ENCODE measurements at regions not wholly inside any gene's neighbourhood (a gene's known extent, or its start where the extent isn't known, plus 50 kb on each side); places are given as distances from the start of the nearest gene placed in this dataset.

DNA sequence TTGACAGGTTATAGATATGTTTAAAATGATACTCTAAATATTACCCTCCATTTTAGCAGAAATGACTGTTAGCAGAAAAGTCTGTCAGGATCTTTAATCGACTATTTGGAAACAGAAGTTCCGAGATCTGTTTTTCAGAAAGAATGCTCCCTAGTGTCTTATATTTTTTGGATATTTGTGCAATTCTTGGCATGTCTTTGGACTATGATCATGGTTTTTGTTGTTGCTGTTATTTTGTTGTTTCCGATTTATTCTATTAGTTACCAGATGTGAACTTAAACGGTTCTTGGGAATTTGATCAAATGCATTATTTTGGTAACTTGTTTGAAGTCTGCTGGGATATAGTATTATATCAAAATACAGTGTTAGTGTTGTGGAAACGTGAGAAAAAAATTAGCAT is 106.4 kb upstream of the CEP162 start (continued):
- TF ChIP-seq, protein P1, sequence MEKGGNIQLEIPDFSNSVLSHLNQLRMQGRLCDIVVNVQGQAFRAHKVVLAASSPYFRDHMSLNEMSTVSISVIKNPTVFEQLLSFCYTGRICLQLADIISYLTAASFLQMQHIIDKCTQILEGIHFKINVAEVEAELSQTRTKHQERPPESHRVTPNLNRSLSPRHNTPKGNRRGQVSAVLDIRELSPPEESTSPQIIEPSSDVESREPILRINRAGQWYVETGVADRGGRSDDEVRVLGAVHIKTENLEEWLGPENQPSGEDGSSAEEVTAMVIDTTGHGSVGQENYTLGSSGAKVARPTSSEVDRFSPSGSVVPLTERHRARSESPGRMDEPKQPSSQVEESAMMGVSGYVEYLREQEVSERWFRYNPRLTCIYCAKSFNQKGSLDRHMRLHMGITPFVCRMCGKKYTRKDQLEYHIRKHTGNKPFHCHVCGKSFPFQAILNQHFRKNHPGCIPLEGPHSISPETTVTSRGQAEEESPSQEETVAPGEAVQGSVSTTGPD (CRISPR knock-in tag; IDR thresholded peaks at IDR 0.05): no peak

DNA sequence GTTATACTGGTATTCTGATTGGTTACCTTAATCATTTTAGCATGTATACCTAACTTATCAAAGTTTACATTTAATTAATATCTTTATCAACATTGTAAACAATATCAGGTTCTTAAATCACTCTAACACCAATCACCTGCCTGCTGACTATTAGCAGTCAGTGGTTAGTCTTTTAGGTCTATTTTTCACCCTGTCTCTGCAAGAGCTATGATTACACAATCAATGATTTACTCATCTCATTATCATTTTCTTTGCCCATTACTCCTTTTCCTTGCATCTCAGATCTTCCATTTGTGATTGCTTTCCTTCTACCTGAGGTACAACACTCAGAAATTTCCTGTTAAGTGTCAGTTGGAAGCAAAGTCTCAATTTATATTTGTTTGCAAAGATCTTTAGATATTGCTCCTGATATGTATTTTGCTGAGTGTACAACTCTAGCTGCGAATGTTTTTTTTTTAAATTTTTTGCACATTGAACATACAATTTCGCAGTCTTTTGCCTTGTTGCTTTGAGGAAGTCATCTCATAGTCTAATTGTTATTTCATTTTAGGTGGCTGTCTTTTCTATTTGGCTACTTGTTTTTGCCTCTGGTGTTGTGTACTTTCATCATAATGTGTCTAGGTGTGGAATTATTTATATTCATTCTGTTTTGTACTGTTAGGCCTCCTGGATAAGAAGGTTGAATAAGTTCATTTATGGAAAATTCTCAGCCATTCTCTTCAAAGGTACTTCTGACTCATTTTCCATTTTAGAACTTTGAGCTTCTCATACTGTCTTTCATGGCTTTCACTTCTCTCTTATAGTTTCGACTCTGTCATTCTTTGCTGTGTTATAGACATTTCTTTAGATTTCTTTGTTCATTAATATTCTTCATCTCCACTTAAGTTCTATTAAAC is 104.9 kb upstream of the CEP162 start:
- TF ChIP-seq, protein P2, sequence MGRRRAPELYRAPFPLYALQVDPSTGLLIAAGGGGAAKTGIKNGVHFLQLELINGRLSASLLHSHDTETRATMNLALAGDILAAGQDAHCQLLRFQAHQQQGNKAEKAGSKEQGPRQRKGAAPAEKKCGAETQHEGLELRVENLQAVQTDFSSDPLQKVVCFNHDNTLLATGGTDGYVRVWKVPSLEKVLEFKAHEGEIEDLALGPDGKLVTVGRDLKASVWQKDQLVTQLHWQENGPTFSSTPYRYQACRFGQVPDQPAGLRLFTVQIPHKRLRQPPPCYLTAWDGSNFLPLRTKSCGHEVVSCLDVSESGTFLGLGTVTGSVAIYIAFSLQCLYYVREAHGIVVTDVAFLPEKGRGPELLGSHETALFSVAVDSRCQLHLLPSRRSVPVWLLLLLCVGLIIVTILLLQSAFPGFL (CRISPR knock-in tag; IDR thresholded peaks at IDR 0.05): no peak
- TF ChIP-seq ZNF782 (CRISPR knock-in tag; IDR thresholded peaks at IDR 0.05; ENCODE audit: borderline replicate concordance) (no peak), ZNF749 (CRISPR knock-in tag; IDR thresholded peaks at IDR 0.05; ENCODE audit: borderline replicate concordance) (no peak), CEBPB (IDR thresholded peaks at IDR 0.05; ENCODE audit: borderline replicate concordance, low read depth, low read length) (peak; percentile 56; the same call in 1 of the 2 replicates), ZBTB42 (CRISPR knock-in tag; IDR thresholded peaks at IDR 0.05) (no peak), ZNF24 (IDR thresholded peaks at IDR 0.05) (no peak), ZNF564 (CRISPR knock-in tag; IDR thresholded peaks at IDR 0.05) (no peak), CBX5 (CRISPR knock-in tag; IDR thresholded peaks at IDR 0.05; ENCODE audit: borderline replicate concordance) (no peak), ZNF510 (CRISPR knock-in tag; IDR thresholded peaks at IDR 0.05; ENCODE audit: low read depth) (no peak), TARDBP (CRISPR knock-in tag; IDR thresholded peaks at IDR 0.05) (no peak), RAD21 (CRISPR knock-in tag; IDR thresholded peaks at IDR 0.05) (no peak), GABPA (IDR thresholded peaks at IDR 0.05; ENCODE audit: low read depth, low read length) (no peak), GABPA (CRISPR knock-in tag; IDR thresholded peaks at IDR 0.05; ENCODE audit: low read depth) (no peak), MAFK (conservative IDR thresholded peaks at IDR 0.05 in 1 of 2, IDR thresholded peaks at IDR 0.05 in 1 of 2; ENCODE audit: low read length in 2 of 2) (0 out of 4 replicates have a peak, but pooled peaks of 1 of the 2 experiments have one; percentile 28)
- TF ChIP-seq, protein P3, sequence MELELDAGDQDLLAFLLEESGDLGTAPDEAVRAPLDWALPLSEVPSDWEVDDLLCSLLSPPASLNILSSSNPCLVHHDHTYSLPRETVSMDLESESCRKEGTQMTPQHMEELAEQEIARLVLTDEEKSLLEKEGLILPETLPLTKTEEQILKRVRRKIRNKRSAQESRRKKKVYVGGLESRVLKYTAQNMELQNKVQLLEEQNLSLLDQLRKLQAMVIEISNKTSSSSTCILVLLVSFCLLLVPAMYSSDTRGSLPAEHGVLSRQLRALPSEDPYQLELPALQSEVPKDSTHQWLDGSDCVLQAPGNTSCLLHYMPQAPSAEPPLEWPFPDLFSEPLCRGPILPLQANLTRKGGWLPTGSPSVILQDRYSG (CRISPR knock-in tag; IDR thresholded peaks at IDR 0.05): no peak
- TF ChIP-seq, protein P4, sequence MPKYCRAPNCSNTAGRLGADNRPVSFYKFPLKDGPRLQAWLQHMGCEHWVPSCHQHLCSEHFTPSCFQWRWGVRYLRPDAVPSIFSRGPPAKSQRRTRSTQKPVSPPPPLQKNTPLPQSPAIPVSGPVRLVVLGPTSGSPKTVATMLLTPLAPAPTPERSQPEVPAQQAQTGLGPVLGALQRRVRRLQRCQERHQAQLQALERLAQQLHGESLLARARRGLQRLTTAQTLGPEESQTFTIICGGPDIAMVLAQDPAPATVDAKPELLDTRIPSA (CRISPR knock-in tag; IDR thresholded peaks at IDR 0.05; ENCODE audit: borderline replicate concordance): no peak
- TF ChIP-seq, protein P5, sequence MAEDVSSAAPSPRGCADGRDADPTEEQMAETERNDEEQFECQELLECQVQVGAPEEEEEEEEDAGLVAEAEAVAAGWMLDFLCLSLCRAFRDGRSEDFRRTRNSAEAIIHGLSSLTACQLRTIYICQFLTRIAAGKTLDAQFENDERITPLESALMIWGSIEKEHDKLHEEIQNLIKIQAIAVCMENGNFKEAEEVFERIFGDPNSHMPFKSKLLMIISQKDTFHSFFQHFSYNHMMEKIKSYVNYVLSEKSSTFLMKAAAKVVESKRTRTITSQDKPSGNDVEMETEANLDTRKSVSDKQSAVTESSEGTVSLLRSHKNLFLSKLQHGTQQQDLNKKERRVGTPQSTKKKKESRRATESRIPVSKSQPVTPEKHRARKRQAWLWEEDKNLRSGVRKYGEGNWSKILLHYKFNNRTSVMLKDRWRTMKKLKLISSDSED (CRISPR knock-in tag; IDR thresholded peaks at IDR 0.05): no peak
- Histone ChIP-seq H3K27ac (ENCODE audit: extremely low read length, insufficient read depth, low read length) (no peak overlapping the region), H3K9ac (ENCODE audit: insufficient read depth, low read depth, low read length) (no peak overlapping the region), H3K36me3 (replicated peaks in 1 of 2; ENCODE audit: control insufficient read depth in 1 of 2, insufficient read depth in 2 of 2, low read length in 2 of 2) (no peaks in the 10 kb centered on the region), H2AFZ (ENCODE audit: low read length) (no peak overlapping the region), H3K27me3 (ENCODE audit: control insufficient read depth in 1 of 2, insufficient read depth in 2 of 2, low read length in 2 of 2) (no peaks in the 10 kb centered on the region), H3K79me2 (ENCODE audit: insufficient read depth, low read length) (no peaks in the 10 kb centered on the region), H3K9me3 (ENCODE audit: low read length) (0 out of 2 replicates have a peak, but pooled peaks cover 5% of the 10 kb centered on the region), H3K4me1 (ENCODE audit: insufficient read depth, low read length) (no peaks in the 10 kb centered on the region), H4K20me1 (ENCODE audit: insufficient read depth, low read length) (no peaks in the 10 kb centered on the region), H3K4me3 (replicated peaks in 1 of 3; ENCODE audit: insufficient read depth in 1 of 3, low read depth in 2 of 3, low read length in 3 of 3) (no peak overlapping the region), H3K4me2 (ENCODE audit: low read depth, low read length) (no peak overlapping the region)
- in situ Hi-C loops (cut with HindIII; ENCODE audit: extremely low pct_ligation_motif_present, low pct_unique_long_range_greater_than_20kb) (no loop called here), intact Hi-C loops (cut with micrococcal nuclease; ENCODE audit: unreplicated experiment) (no loop called here)
- 19% methylated on average over 3 of the region's 3 CpGs for WGBS (ENCODE audit: low lambda C conversion rate)
- no peak for ATAC-seq
- no TSS peak for BruUV-seq (replicated peaks)
- no peak for DNase-seq (ENCODE audit: low spot score)
- ChIA-PET CTCF (ENCODE audit: low intra/inter-chr PET ratio, low total read pairs) (no interaction called here), POLR2A (no interaction called here)
- FAIRE-seq: no peak
